HEK293 (cell line): ENCODE measurements at regions not wholly inside any gene's neighbourhood (a gene's known extent, or its start where the extent isn't known, plus 50 kb on each side); places are given as distances from the start of the nearest gene placed in this dataset.
A peak's percentile ranks its signal among the peaks of the same experiment; 100 is the strongest.

ENCODE experiments used
- HOXA7 ChIP-seq: sonication (generic); formaldehyde crosslinking; IDR thresholded peaks from 2 replicates; pipeline ENCODE4 v1.8.1; 2022; ENCODE audit warnings: missing genetic modification reagents, borderline replicate concordance
- KLF1 ChIP-seq: fragments of 450-650 bp; formaldehyde crosslinking; IDR thresholded peaks from 2 replicates; pipeline ENCODE4 v1.5.1; 2016; ENCODE audit warnings: missing biosample characterization, missing genetic modification characterization
- KLF9 ChIP-seq: fragments of 450-650 bp; formaldehyde crosslinking; IDR thresholded peaks from 2 replicates; pipeline ENCODE4 v1.5.1; 2016; ENCODE audit warnings: missing biosample characterization, missing genetic modification characterization, low read depth
- OSR2 ChIP-seq: fragments of 450-650 bp; formaldehyde crosslinking; IDR thresholded peaks from 2 replicates; pipeline ENCODE4 v1.5.1; 2016; ENCODE audit warnings: missing biosample characterization, missing genetic modification characterization
- PATZ1 ChIP-seq: fragments of 450-650 bp; formaldehyde crosslinking; IDR thresholded peaks from 2 replicates; pipeline ENCODE4 v1.5.1; 2016; ENCODE audit warnings: missing biosample characterization, missing genetic modification characterization
- SETDB1 ChIP-seq: IDR thresholded peaks from one replicate; pipeline ENCODE4 v1.6.1; 2017; ENCODE audit warnings: mild to moderate bottlenecking, low read length, moderate library complexity, mixed read lengths; ENCODE audit not compliant: insufficient read length
- ZBTB11 ChIP-seq: fragments of 450-650 bp; formaldehyde crosslinking; conservative IDR thresholded peaks from 2 replicates; pipeline ENCODE4 v1.5.1; 2016; ENCODE audit warnings: low read depth, missing biosample characterization, missing genetic modification characterization
- ZBTB17 ChIP-seq: fragments of 450-650 bp; formaldehyde crosslinking; IDR thresholded peaks from 2 replicates; pipeline ENCODE4 v1.5.1; 2016; ENCODE audit warnings: missing biosample characterization, missing genetic modification characterization
- ZBTB26 ChIP-seq: fragments of 450-650 bp; formaldehyde crosslinking; optimal IDR thresholded peaks from 2 replicates; pipeline ENCODE3; 2016; ENCODE audit warnings: missing biosample characterization, mild to moderate bottlenecking, missing genetic modification characterization
- ZBTB6 ChIP-seq: fragments of 450-650 bp; formaldehyde crosslinking; IDR thresholded peaks from 2 replicates; pipeline ENCODE4 v1.5.1; 2017; ENCODE audit warnings: missing biosample characterization, missing genetic modification characterization
- ZNF175 ChIP-seq: fragments of 450-650 bp; formaldehyde crosslinking; IDR thresholded peaks from 2 replicates; pipeline ENCODE4 v1.5.1; 2016; ENCODE audit warnings: missing biosample characterization, missing genetic modification characterization
- ZNF214 ChIP-seq: fragments of 450-650 bp; formaldehyde crosslinking; IDR thresholded peaks from 2 replicates; pipeline ENCODE4 v1.5.1; 2017; ENCODE audit warnings: missing biosample characterization, mild to moderate bottlenecking, missing genetic modification characterization, borderline replicate concordance
- ZNF223 ChIP-seq: fragments of 450-650 bp; formaldehyde crosslinking; IDR thresholded peaks from 2 replicates; pipeline ENCODE4 v1.5.1; 2016; ENCODE audit warnings: missing biosample characterization, missing genetic modification characterization
- ZNF292 ChIP-seq: fragments of 450-650 bp; formaldehyde crosslinking; IDR thresholded peaks from 2 replicates; pipeline ENCODE4 v1.5.1; 2016; ENCODE audit warnings: low read depth, missing biosample characterization, missing genetic modification characterization, borderline replicate concordance
- ZNF302 ChIP-seq: fragments of 450-650 bp; formaldehyde crosslinking; IDR thresholded peaks from 2 replicates; pipeline ENCODE4 v1.5.1; 2016; ENCODE audit warnings: missing biosample characterization, missing genetic modification characterization, low read depth
- ZNF335 ChIP-seq: fragments of 450-650 bp; formaldehyde crosslinking; conservative IDR thresholded peaks from 2 replicates; pipeline ENCODE4 v1.5.1; 2016; ENCODE audit warnings: missing biosample characterization, missing genetic modification characterization
- ZNF423 ChIP-seq: fragments of 450-650 bp; formaldehyde crosslinking; IDR thresholded peaks from 2 replicates; pipeline ENCODE4 v1.5.1; 2016; ENCODE audit warnings: missing biosample characterization, missing genetic modification characterization
- ZNF514 ChIP-seq: fragments of 450-650 bp; formaldehyde crosslinking; IDR thresholded peaks from 2 replicates; pipeline ENCODE4 v1.5.1; 2016; ENCODE audit warnings: missing biosample characterization, missing genetic modification characterization
- ZNF518A ChIP-seq: fragments of 450-650 bp; formaldehyde crosslinking; conservative IDR thresholded peaks from 2 replicates; pipeline ENCODE4 v1.5.1; 2016; ENCODE audit warnings: low read depth, missing biosample characterization, missing genetic modification characterization
- ZNF560 ChIP-seq: fragments of 450-650 bp; formaldehyde crosslinking; IDR thresholded peaks from 2 replicates; pipeline ENCODE4 v1.5.1; 2017; ENCODE audit warnings: missing biosample characterization, missing genetic modification characterization, borderline replicate concordance
- ZNF600 ChIP-seq: fragments of 450-650 bp; formaldehyde crosslinking; IDR thresholded peaks from 2 replicates; pipeline ENCODE4 v1.5.1; 2016; ENCODE audit warnings: missing biosample characterization, missing genetic modification characterization
- ZNF629 ChIP-seq: fragments of 450-650 bp; formaldehyde crosslinking; IDR thresholded peaks from 2 replicates; pipeline ENCODE4 v1.5.1; 2017; ENCODE audit warnings: missing biosample characterization, missing genetic modification characterization
- ZNF645 ChIP-seq: fragments of 450-650 bp; formaldehyde crosslinking; IDR thresholded peaks from 2 replicates; pipeline ENCODE4; 2016; ENCODE audit warnings: missing biosample characterization, missing genetic modification characterization
- ZNF791 ChIP-seq: fragments of 450-650 bp; formaldehyde crosslinking; IDR thresholded peaks from 2 replicates; pipeline ENCODE4 v1.5.1; 2016; ENCODE audit warnings: missing biosample characterization, missing genetic modification characterization
- ZNF837 ChIP-seq: fragments of 450-650 bp; formaldehyde crosslinking; IDR thresholded peaks from 2 replicates; pipeline ENCODE4 v1.5.1; 2016; ENCODE audit warnings: missing biosample characterization, missing genetic modification characterization

- TF ChIP-seq ZNF645 (tag by site-specific recombination) (no peak), ZNF175 (tag by site-specific recombination) (no peak), ZBTB11 (no peak), ZBTB26 (tag by site-specific recombination) (peak; percentile 13), ZBTB6 (no peak), ZBTB17 (peak; percentile 78), ZNF223 (tag by site-specific recombination) (no peak), ZNF335 (tag by site-specific recombination) (no peak), ZNF292 (tag by site-specific recombination) (no peak), KLF9 (tag by site-specific recombination) (no peak), ZNF629 (peak; percentile 58), SETDB1 (no peak), ZNF560 (tag by site-specific recombination) (no peak), PATZ1 (peak; percentile 47; the same call in 1 of the 2 replicates), ZNF791 (tag by site-specific recombination) (no peak), ZNF302 (tag by site-specific recombination) (no peak), ZNF214 (no peak), ZNF837 (tag by site-specific recombination) (no peak), HOXA7 (CRISPR knock-in tag) (no peak), OSR2 (tag by site-specific recombination) (peak; percentile 97), KLF1 (no peak), ZNF514 (tag by site-specific recombination) (no peak), ZNF423 (tag by site-specific recombination) (no peak), ZNF518A (no peak), ZNF600 (tag by site-specific recombination) (no peak)
Measured at GRCh38 chr7:155961241-155962190, 149.3 kb upstream of the SHH start (continued).
